ENCODE measurements at regions not wholly inside any gene's neighbourhood (a gene's known extent, or its start where the extent isn't known, plus 50 kb on each side); places are given as distances from the start of the nearest gene placed in this dataset.

DNA sequence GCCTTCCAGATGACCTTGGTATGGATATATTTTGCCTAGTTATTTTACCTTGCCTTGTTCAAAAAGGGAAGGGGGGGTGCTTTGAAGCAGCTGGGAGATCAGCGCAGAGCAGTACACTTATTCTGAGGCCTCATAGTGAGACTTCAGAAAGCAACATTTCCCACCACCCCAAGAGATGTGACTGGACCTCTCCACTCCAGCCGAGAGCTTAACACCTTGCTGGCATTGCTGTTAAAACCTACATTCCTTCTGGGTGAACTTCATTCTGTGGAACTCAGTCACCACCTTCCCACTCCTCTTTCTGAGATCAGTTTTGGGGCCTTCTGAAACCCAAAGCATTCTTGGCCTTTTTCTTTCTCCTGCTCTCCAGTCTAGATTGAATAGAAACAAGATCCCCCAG, 148.7 kb downstream of the BARHL2 start:
- Histone ChIP-seq H4K91ac (ENCODE audit: insufficient read length, low read depth, low read length) (no peak overlapping the region), H2AFZ (ENCODE audit: low read length) (no peak overlapping the region), H3K27ac (ENCODE audit: insufficient read length, low read depth, low read length) (no peak overlapping the region), H2BK120ac (ENCODE audit: low read depth, low read length, poor library complexity, severe bottlenecking) (no peak overlapping the region), H2BK20ac (ENCODE audit: low read depth, low read length, poor library complexity, severe bottlenecking) (no peak overlapping the region), H2BK15ac (ENCODE audit: low read depth, low read length) (no peak overlapping the region), H3K14ac (ENCODE audit: insufficient read depth, low read length) (no peak overlapping the region), H3K79me2 (ENCODE audit: insufficient read depth, low read length) (no peaks in the 10 kb centered on the region), H3K23ac (ENCODE audit: insufficient read length, low read depth, low read length) (no peak overlapping the region), H3K4ac (ENCODE audit: low read depth, low read length) (no peak overlapping the region), H3K4me2 (ENCODE audit: insufficient read depth, insufficient read length, low read length) (no peak overlapping the region), H3K23me2 (ENCODE audit: insufficient read length, low read depth, low read length, poor library complexity, severe bottlenecking) (no peaks in the 10 kb centered on the region), H2AK5ac (ENCODE audit: insufficient read length, low read length) (no peak overlapping the region), H3K9ac (ENCODE audit: extremely low read depth, insufficient read length, low read length) (no peak overlapping the region), H2BK5ac (ENCODE audit: insufficient read length, low read length) (no peak overlapping the region), H3K27me3 (ENCODE audit: insufficient read depth, low read length) (peaks cover 3% of the 10 kb centered on the region; the same call in 1 of the 2 replicates), H3K4me1 (ENCODE audit: insufficient read depth, low read length) (no peaks in the 10 kb centered on the region), H3K9me3 (ENCODE audit: control insufficient read depth, low read depth, low read length) (no peaks in the 10 kb centered on the region), H4K20me1 (ENCODE audit: control insufficient read depth, insufficient read depth, insufficient read length) (no peaks in the 10 kb centered on the region), H2BK12ac (ENCODE audit: insufficient read length, low read depth, low read length) (no peak overlapping the region), H3K79me1 (ENCODE audit: insufficient read depth, low read depth, low read length, poor library complexity, severe bottlenecking) (no peaks in the 10 kb centered on the region), H3K18ac (ENCODE audit: insufficient read length, low read depth, low read length) (no peak overlapping the region), H4K8ac (replicated peaks; ENCODE audit: insufficient read length, low read depth, low read length) (no peak overlapping the region), H3K56ac (ENCODE audit: insufficient read length, low read depth, low read length) (no peak overlapping the region), H3T11ph (ENCODE audit: low read length) (no peak overlapping the region), H4K5ac (ENCODE audit: insufficient read length, low read depth, low read length) (no peak overlapping the region)
- H3K9me3 Mint-ChIP-seq = no peaks in the 10 kb centered on the region
- H3K4me1 Mint-ChIP-seq = peaks cover 6 to 13% of the 10 kb centered on the region in 2 experiments
- H3K27me3 Mint-ChIP-seq (ENCODE audit: low read depth) = peaks cover 25% of the 10 kb centered on the region
- no peak for DNase-seq
- no peak overlapping the region for H3K27ac Mint-ChIP-seq
- H3K36me3 Mint-ChIP-seq (ENCODE audit: insufficient read depth in 1 of 3, low read depth in 3 of 3) = no peaks in the 10 kb centered on the region
- H3K4me3 Mint-ChIP-seq = no peak overlapping the region
- TF ChIP-seq, protein P1, sequence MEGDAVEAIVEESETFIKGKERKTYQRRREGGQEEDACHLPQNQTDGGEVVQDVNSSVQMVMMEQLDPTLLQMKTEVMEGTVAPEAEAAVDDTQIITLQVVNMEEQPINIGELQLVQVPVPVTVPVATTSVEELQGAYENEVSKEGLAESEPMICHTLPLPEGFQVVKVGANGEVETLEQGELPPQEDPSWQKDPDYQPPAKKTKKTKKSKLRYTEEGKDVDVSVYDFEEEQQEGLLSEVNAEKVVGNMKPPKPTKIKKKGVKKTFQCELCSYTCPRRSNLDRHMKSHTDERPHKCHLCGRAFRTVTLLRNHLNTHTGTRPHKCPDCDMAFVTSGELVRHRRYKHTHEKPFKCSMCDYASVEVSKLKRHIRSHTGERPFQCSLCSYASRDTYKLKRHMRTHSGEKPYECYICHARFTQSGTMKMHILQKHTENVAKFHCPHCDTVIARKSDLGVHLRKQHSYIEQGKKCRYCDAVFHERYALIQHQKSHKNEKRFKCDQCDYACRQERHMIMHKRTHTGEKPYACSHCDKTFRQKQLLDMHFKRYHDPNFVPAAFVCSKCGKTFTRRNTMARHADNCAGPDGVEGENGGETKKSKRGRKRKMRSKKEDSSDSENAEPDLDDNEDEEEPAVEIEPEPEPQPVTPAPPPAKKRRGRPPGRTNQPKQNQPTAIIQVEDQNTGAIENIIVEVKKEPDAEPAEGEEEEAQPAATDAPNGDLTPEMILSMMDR (conservative IDR thresholded peaks at IDR 0.05) = no peak
- no CpG with 5 or more reads among the region's 2 CpGs for WGBS (ENCODE audit: extremely low coverage, insufficient read length, low lambda C conversion rate)
